ENCODE measurements at regions not wholly inside any gene's neighbourhood (a gene's known extent, or its start where the extent isn't known, plus 50 kb on each side); places are given as distances from the start of the nearest gene placed in this dataset.
"Not testable (repeated sequence)": the region's sequence is repeated elsewhere in the genome, so short reads cannot be mapped to it uniquely, and the experiment has no call there.

- no peak for DNase-seq
Measured at GRCh38 chr3:82495655-82496054, 734.2 kb upstream of the GBE1 start.

GRCh38 chr3:82494977-82495489, 733.6 kb upstream of the GBE1 start:
- DNase-seq: no peak

GRCh38 chr3:82493858-82494257, 732.4 kb upstream of the GBE1 start:
- DNase-seq: no peak

- DNase-seq: no peak
Measured at GRCh38 chr3:82475306-82475705, 713.9 kb upstream of the GBE1 start.

- no peak for DNase-seq
Measured at GRCh38 chr3:82474711-82475110, 713.3 kb upstream of the GBE1 start.

- no peak for DNase-seq
Measured at GRCh38 chr3:82473864-82474541, 712.6 kb upstream of the GBE1 start.

- DNase-seq: no peak
Measured at GRCh38 chr3:82467051-82467450, 705.6 kb upstream of the GBE1 start.

- no peak for DNase-seq
Measured at GRCh38 chr3:82462977-82463376, 701.5 kb upstream of the GBE1 start.

GRCh38 chr3:82461049-82461889, 699.8 kb upstream of the GBE1 start:
- DNase-seq: no peak

- DNase-seq: no peak
Measured at GRCh38 chr3:82448320-82448719, 686.9 kb upstream of the GBE1 start.

GRCh38 chr3:82428821-82429220, 667.4 kb upstream of the GBE1 start:
- DNase-seq: not testable (repeated sequence)

- no peak for DNase-seq
Measured at GRCh38 chr3:82424031-82424339, 662.5 kb upstream of the GBE1 start.

- no peak for DNase-seq
Measured at GRCh38 chr3:82423268-82424030, 662.0 kb upstream of the GBE1 start.

GRCh38 chr3:82416830-82417229, 655.4 kb upstream of the GBE1 start:
- DNase-seq: no peak

- DNase-seq: no peak
Measured at GRCh38 chr3:82416349-82416748, 654.9 kb upstream of the GBE1 start.

- DNase-seq: no peak
Measured at GRCh38 chr3:82413171-82413570, 651.7 kb upstream of the GBE1 start.

GRCh38 chr3:82410366-82410765, 648.9 kb upstream of the GBE1 start:
- DNase-seq: peak; percentile 82

GRCh38 chr3:82409842-82410241, 648.4 kb upstream of the GBE1 start:
- no peak for DNase-seq

- no peak for DNase-seq
Measured at GRCh38 chr3:82392203-82392775, 630.8 kb upstream of the GBE1 start.

GRCh38 chr3:82390868-82391267, 629.4 kb upstream of the GBE1 start:
- DNase-seq: no peak

GRCh38 chr3:82386647-82387046, 625.2 kb upstream of the GBE1 start:
- DNase-seq: no peak

GRCh38 chr3:82384181-82384580, 622.7 kb upstream of the GBE1 start:
- DNase-seq: no peak

GRCh38 chr3:82382831-82383230, 621.4 kb upstream of the GBE1 start:
- no peak for DNase-seq

Measured in SHP77 treated with DMSO at 0.1 percent for 48 hours (cell line).